Colonic mucosa (tissue), 4 donors: ENCODE measurements at regions not wholly inside any gene's neighbourhood (a gene's known extent, or its start where the extent isn't known, plus 50 kb on each side); places are given as distances from the start of the nearest gene placed in this dataset.

Experiments used
- DNase-seq: peaks from one replicate; pipeline ENCODE4 v3.0.0-alpha.2; 2020
- H3K27ac ChIP-seq: fragments of 200-600 bp; one replicate; pipeline ENCODE4 v1.8.0; 2021
- H3K27me3 ChIP-seq: fragments of 200-600 bp; one replicate; pipeline ENCODE4 v1.8.0; 2021
- H3K36me3 ChIP-seq: fragments of 200-600 bp; one replicate; pipeline ENCODE4 v1.8.0; 2021
- H3K4me1 ChIP-seq: fragments of 200-600 bp; one replicate; pipeline ENCODE4 v1.8.0; 2021; ENCODE audit warnings: mild to moderate bottlenecking
- H3K4me3 ChIP-seq: fragments of 200-600 bp; one replicate; pipeline ENCODE4 v1.8.0; 2021
- H3K9ac ChIP-seq, 2 donors: one replicate each; pipeline ENCODE4 v1.7.0; 2013; ENCODE audit warnings: control low read depth in 2 of 2, low read depth in 2 of 2, low read length in 2 of 2
- H3K9me3 ChIP-seq: fragments of 200-600 bp; one replicate; pipeline ENCODE4 v1.8.0; 2021
- intact Hi-C: fragments of 100-400 bp; cut with DNase I; formaldehyde crosslinking; loops from one replicate; pipeline ENCODE4 v1.14.1; 2022
- TF ChIP-seq, protein P1 (sequence below): fragments of 200-600 bp; IDR thresholded peaks from one replicate; pipeline ENCODE4 v1.8.0; 2022; ENCODE audit warnings: antibody characterized with exemption, mild to moderate bottlenecking
- donor health status: healthy.
- donor health status: DM: no; HTN: no; CAD: no.
- donor health status: DM: no; HTN: no; CAD: no.

DNA sequence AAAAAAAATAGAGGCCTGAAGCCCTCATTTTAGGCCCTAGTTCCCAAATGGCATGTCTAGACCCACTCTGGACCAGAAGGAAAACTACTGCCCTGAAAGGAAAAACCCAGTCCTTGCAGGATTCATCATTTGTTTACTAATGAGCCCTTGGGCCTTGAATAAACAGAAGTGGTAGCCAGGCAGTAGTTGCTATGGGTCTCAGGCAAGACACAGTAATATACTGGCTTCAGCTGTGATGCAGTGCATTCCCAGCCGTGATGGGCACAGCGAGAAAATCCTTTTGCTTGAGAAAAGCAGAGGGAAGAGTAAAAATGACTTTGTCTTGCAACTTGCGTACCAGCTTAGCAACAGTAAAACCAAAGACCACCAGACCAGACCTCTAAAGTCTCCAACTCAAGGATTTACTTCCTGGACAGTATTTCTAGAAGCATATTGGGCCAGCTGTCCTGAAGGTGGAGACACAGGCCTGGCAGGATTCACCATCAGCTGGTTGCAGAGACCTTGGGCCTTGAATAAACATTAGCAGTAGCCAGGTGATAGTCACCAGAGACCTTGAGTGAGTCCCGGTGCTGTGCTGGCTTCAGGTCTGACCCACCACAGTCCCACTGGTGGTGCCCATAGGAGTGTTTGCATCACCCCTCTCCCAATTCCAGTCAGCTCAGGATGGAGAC is 208.3 kb upstream of the SLITRK3 start:
- TF ChIP-seq, protein P1, sequence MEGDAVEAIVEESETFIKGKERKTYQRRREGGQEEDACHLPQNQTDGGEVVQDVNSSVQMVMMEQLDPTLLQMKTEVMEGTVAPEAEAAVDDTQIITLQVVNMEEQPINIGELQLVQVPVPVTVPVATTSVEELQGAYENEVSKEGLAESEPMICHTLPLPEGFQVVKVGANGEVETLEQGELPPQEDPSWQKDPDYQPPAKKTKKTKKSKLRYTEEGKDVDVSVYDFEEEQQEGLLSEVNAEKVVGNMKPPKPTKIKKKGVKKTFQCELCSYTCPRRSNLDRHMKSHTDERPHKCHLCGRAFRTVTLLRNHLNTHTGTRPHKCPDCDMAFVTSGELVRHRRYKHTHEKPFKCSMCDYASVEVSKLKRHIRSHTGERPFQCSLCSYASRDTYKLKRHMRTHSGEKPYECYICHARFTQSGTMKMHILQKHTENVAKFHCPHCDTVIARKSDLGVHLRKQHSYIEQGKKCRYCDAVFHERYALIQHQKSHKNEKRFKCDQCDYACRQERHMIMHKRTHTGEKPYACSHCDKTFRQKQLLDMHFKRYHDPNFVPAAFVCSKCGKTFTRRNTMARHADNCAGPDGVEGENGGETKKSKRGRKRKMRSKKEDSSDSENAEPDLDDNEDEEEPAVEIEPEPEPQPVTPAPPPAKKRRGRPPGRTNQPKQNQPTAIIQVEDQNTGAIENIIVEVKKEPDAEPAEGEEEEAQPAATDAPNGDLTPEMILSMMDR, result no peak

DNA sequence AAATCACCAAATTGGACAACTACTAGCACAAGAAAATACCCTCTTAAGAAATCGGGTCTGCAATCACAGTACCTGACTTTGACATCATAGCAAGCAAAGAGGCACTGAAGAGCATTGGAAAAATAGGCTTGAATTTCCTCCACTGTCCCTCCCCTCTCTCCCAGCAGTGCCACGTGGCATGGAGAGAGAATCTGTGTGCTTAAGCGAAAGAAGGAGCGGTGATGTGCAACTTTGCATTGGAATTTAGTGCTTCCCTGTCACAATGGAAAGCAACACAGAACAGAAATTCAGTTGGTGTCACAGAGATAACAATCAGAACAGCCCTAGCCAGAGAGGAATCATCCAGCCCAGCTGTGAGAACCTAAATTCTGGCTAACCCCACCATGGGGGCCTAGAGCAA is 207.5 kb upstream of the SLITRK3 start:
- Histone ChIP-seq H3K36me3 (no peaks in the 10 kb centered on the region), H3K27ac (no peak overlapping the region), H3K27me3 (no peaks in the 10 kb centered on the region), H3K9ac (no peak overlapping the region), H3K4me1 (no peaks in the 10 kb centered on the region), H3K4me3 (no peak overlapping the region), H3K9me3 (no peaks in the 10 kb centered on the region)
- TF ChIP-seq, protein P1, result no peak
- intact Hi-C loops, result no loop called here
- DNase-seq, result no peak

More for the DNA sequence above, 208.3 kb upstream of the SLITRK3 start:
- H3K27me3 ChIP-seq, result no peaks in the 10 kb centered on the region
- no peak overlapping the region for H3K9ac ChIP-seq
- H3K4me3 ChIP-seq, result no peak overlapping the region
- H3K9me3 ChIP-seq, result no peaks in the 10 kb centered on the region
- intact Hi-C loops, result no loop called here
- H3K27ac ChIP-seq, result no peak overlapping the region
- H3K36me3 ChIP-seq, result no peaks in the 10 kb centered on the region
- no peaks in the 10 kb centered on the region for H3K4me1 ChIP-seq
- no peak for DNase-seq

DNA sequence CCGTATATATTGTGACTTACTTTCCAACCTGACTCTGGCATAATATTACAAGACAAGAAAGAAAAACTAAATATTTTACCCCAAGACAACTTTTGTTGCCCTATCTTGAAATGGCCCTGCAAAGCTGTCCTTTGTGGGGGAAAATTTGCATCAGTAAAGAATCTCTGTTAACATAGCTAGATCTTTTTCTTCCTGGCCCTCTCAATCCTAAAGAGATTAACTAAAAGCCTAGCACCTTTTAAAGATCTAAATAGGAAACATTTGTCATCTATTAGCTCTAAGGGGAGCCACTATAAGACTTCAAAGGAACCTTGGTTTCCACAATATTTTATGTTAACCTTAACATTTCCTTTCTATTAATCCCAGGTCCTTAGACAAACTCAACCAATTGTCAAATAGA is 199.0 kb upstream of the SLITRK3 start:
- TF ChIP-seq, protein P1, result no peak
- H3K9me3 ChIP-seq, result no peaks in the 10 kb centered on the region
- no peaks in the 10 kb centered on the region for H3K36me3 ChIP-seq
- no peaks in the 10 kb centered on the region for H3K27me3 ChIP-seq
- H3K4me1 ChIP-seq, result no peaks in the 10 kb centered on the region
- intact Hi-C loops, result no loop called here
- no peak overlapping the region for H3K4me3 ChIP-seq
- no peak overlapping the region for H3K9ac ChIP-seq
- DNase-seq, result no peak
- H3K27ac ChIP-seq, result no peak overlapping the region

DNA sequence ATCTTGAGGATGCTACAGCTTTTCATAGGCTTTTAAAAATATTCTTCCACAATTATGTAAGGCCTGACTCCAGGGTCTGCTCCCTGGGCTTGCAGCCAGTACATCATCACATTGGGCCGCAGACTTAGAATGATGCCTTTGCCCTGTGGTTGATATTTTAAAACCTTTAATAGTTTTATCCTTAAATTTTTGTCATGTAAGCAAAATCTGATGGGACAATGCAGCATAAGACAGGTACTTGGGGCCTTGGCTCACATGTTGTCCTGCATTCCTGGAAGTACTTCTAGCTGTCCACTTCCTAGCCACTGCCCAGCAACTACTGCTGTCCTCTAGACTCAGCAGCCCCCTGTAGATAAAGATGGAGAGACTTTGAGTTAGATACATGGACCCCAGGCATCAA is 197.3 kb upstream of the SLITRK3 start:
- H3K4me3 ChIP-seq, result no peak overlapping the region
- no peaks in the 10 kb centered on the region for H3K4me1 ChIP-seq
- H3K27ac ChIP-seq, result no peak overlapping the region
- no peaks in the 10 kb centered on the region for H3K9me3 ChIP-seq
- H3K36me3 ChIP-seq, result no peaks in the 10 kb centered on the region
- no peaks in the 10 kb centered on the region for H3K27me3 ChIP-seq
- intact Hi-C loops, result no loop called here
- no peak overlapping the region for H3K9ac ChIP-seq
- TF ChIP-seq, protein P1, result no peak
- no peak for DNase-seq

DNA sequence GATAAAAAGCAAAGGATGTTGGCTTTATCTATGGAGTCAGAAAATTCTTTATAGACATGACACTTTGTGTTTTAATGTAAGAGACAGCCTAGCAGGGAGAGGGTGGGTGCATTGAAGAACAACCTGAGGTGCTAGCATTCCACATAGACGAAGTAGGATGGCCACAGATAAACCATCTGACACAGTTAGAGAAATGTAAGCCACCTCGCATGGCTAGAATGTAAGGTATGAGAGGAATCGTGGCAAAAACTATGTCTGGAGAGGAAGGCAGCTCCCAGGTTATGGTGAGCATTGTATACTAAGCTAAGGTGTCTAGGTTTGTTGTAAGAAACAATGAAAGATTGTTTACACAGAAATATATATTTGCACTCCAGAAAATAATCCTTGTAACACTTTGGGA is 194.0 kb upstream of the SLITRK3 start:
- H3K4me1 ChIP-seq, result no peaks in the 10 kb centered on the region

More for the DNA sequence above, 194.0 kb upstream of the SLITRK3 start:
- H3K36me3 ChIP-seq, result no peaks in the 10 kb centered on the region
- TF ChIP-seq, protein P1, result no peak
- no peak overlapping the region for H3K4me3 ChIP-seq
- intact Hi-C loops, result no loop called here
- H3K9ac ChIP-seq, result no peak overlapping the region
- H3K27ac ChIP-seq, result no peak overlapping the region
- no peaks in the 10 kb centered on the region for H3K27me3 ChIP-seq
- DNase-seq, result no peak
- H3K9me3 ChIP-seq, result no peaks in the 10 kb centered on the region
